Stimulated activated CD4-positive, alpha-beta T cell treated with anti-CD3 and anti-CD28 coated beads, Interleukin-4, amount 100 ng/mL, for 1 hour (primary cell): ENCODE measurements at regions not wholly inside any gene's neighbourhood (a gene's known extent, or its start where the extent isn't known, plus 50 kb on each side); places are given as distances from the start of the nearest gene placed in this dataset.
"Not testable (repeated sequence)": the region's sequence is repeated elsewhere in the genome, so short reads cannot be mapped to it uniquely, and the experiment has no call there.

Experiments
- DNase-seq: peaks from one replicate; pipeline ENCODE4 v3.0.0-alpha.2; 2020

DNA sequence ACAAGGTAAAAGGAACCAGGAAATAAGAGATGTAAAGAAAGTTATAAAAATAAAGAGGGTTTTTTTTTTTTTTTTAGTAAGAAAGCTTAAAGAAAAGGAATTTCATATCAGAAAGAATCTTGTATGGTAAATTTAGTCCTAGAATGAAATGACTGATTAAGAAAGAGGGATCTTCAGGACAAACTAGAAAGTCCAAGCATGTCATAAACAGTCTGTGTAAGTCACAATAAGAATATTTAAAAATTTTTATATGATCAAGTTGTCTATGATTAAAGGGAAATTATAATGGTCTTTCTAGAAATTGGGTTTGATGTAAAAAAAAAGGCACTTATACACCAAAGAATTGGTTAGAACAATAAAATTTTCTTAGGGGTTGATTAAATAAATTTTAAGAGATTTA lies 289.5 kb downstream of the XPNPEP1 start:
- DNase-seq = no peak

DNA sequence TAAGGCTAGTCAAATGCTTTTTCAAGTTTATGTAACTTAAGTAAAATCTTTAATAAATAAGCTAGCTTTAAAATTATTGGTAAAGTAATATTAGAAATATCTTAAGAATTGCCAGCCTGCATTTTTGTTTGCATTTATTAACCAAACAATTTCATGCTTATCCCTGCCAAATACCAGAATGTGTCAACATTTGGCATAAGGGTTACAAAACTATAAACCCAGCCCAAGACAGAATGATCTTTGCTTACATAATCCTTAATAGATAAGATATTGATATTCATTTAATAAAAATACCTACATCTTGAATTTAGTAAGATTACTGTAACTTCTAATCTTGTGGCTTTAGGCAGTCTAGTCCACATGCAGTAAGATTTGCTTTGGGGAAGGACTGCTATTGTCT lies 290.3 kb downstream of the XPNPEP1 start:
- not testable (repeated sequence) for DNase-seq

DNA sequence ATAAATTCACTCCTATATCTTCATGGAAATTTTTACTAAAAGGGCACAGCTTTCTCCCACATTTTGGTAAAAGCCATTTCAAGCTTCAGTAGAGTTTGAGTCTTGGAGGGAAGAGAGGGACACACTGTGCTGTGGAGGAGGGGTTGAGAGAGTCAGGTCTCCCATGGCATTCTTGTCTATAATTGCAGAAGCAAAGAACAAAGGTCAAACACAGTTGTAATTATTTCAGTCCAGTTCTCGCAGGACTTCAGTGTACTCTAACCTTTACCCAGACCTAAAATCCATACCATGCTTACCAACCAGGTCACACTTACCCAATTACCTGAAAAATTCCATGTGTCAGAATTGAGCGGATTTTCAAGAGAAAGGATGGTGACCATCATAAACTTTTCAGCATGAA lies 298.4 kb downstream of the XPNPEP1 start:
- DNase-seq = no peak

DNA sequence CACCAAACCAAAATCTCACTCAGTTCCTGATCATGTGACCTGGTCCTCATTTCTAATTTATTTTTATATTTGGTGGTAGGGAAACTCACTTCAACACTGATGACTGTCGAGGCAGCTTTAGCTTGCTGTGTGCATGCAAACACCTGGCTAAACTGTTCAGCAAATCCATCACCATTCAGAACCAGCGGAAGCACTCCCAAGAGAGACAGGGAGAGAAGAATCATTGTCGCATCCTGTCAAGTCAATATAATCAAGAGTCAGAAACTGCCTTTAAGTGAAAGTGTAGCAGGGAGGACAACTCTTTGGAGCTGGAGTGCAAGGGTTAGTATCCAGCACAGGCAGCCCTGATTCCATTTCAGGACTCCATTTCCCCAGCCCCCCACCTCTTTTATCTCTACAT lies 300.7 kb downstream of the XPNPEP1 start:
- DNase-seq = no peak

DNA sequence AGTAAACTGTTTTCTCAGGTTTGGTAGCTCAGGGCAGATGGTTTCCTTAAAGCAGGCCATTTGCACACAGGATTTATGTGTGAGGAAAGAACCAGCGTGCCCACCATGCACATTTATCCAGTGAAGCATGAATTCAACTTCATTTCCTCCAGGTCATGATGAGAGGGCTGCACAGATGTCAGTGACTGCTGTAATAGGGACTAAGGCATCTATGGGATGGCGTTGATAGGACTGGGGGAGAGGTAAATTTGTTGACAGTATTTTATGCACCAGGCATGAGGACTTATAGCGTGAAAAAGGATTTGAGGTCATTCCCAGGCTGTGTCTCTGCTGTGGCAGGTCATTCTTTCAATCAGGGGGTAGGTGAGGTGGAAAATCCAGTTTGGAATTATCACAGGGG lies 302.9 kb downstream of the XPNPEP1 start:
- DNase-seq = no peak

DNA sequence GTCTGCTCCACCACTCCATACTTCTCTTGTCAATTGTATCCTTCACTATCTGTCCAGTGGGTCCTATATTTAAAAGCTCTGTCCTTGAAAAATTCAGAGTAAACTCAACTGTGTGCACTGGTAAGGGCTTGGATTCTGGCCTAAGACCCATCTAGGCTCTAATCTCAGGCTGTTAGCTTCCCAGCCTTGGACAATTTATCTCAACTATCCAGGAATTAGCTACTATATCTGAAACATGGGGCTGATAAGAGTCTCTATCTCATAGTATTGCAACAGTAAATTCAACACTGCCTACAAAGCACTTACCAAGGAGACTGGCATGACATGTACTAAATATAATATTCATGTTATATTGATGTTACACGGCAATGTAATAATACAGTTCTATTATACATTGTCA lies 303.4 kb downstream of the XPNPEP1 start:
- no peak for DNase-seq

DNA sequence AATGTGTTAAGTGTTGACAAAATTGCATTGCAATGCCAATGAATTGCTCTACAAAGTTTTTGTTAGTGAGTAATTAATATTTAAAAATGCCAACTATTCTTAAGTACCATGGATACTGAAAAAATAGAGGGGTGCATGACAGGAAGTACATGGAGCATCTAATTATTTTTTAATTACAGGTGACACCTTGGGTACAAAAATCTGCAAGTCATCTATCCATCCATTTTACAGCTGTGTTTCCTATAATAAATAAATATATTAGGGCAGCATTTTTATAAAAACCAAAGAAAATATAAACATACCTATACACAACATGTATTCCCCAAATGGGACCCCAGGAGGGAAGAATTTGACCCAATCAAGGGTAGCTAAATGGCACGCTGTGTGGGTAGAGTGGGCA lies 304.6 kb downstream of the XPNPEP1 start:
- DNase-seq = no peak

DNA sequence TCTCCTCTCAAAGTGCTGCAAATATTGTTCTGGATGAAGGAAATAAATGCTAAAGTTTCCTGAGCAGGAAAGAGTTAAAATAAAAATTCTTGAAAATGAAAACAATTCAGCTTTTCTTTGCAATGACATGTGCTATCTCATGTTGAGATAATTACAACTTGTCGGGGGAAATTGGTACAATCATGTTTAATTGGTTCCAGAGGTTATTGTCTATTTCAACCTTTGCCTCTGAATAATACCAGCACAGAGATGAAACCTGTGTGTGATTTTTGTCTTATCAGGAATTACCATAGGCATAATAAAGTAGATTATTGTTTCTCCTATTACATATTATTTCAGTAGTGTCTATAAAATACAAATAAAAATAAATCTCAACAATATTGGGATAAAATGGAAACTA lies 305.0 kb downstream of the XPNPEP1 start:
- no peak for DNase-seq

DNA sequence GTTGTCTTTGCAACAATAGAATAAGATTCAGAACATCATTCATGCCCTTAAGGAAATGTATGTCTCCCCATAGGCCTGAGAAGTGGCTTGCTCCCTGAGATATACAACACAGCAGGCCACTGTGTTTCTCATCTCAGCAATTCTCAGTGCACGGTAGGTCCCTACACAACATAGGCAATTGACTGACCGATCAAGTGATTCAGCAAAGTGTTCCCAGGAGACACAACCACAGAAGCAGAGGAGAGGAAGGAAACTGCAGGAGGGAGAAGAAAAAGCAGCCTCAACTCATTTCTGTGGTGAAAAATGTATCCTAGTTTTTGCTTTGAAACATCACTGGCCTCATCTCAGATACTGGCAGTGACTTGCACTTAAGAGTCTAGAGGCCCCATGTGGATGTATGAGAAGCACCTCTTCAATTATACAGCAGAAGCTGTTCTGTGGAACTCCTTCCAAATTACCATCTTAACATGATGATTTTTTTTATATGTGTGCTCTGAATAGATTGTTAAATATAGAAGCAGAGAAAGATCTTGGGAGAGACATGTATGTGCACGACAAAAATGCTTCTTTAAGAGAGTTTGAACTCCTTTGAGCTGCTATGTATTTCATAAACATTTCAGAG lies 306.8 kb downstream of the XPNPEP1 start:
- no peak for DNase-seq

DNA sequence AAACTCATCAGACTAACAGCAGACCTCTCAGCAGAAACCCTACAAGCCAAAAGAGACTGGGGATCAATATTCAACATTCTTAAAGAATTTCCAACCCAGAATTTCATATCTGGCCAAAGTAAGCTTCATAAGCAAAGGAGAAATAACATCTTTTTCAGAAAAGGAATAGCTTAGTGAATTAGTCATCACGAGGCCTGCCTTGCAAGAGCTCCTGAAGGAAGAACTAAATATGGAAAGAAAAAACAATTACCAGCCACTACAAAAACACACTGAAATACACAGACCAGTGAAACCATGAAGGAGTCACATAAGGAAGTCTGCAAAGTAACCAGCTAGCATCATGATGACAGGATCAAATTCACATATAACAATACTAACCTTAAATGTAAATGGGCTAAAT lies 328.0 kb downstream of the XPNPEP1 start:
- not testable (repeated sequence) for DNase-seq

DNA sequence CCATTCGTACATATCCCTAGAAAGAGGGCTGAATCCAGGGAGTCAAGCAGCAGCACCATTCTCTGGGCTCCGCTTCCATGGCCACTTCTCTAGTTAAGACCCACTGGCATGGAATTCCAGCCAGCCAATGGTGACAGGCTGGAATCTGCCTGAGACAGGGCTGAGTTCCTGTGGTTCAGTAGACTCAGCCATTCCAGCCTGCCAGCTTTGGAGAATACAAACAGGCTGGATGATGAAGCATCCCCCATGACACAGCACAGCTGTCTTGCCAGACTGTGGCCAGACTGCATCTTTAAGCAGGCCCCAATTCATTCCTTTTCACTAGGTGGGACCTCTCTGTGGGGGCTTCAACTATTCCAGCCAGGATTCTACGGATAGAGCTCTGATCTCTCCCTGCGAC lies 329.6 kb downstream of the XPNPEP1 start:
- DNase-seq = no peak

DNA sequence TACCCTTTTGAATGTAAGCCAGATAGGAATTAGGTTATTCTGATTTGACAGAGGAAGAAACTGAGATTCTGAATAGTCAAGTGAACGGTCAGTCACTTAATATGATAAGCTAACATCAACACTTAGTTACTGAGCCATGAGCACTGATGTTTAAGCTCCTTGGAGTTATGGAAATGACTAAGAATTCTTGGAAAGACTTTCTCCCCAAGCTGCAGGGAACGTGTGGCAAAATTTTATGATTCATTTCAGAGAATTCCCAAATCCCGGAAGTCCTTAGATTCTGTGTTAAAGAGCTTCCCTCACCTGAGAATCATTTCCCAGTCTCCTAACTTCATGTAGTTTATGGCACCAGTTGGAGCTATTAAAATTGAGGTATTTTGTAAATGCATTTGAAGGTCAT lies 330.9 kb downstream of the XPNPEP1 start:
- no peak for DNase-seq

DNA sequence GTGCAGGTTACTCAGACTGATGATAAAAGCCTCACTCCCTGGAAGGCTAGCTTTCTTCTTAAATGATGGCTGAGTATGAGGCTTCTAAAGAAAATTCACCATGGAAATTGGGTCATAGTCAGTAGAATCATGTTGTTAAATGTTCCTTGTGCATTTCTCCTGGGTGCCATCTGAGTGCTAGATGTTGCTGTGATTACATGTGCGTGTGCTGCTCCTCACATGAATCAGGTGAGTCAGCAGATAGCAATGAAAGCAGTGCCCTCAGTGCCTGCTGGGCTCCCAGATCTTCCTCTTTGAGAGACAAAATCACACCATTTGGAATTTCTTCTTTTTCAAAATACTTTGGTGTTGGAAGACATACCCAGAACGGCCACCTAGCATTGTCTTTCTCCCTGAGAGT lies 331.7 kb downstream of the XPNPEP1 start:
- no peak for DNase-seq

DNA sequence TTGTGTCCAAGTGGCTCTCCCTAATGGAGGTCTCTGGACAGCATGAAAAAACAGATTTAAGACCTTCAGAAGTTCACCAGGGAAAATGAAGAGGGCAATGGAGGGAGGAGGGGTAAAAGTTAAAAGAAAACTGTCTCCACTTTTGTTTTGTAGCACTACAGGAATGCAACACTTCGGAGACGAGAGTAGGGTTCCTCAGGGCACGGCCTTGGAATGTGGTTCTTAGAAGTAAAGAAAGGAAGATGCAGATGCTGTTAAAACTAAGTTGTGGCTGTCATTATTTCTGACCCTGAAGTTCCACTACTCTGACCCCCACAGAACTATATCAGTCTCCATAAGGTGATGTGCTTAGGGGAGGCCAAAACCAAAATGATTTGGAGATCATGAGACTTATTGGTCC lies 335.1 kb downstream of the XPNPEP1 start:
- DNase-seq = no peak

DNA sequence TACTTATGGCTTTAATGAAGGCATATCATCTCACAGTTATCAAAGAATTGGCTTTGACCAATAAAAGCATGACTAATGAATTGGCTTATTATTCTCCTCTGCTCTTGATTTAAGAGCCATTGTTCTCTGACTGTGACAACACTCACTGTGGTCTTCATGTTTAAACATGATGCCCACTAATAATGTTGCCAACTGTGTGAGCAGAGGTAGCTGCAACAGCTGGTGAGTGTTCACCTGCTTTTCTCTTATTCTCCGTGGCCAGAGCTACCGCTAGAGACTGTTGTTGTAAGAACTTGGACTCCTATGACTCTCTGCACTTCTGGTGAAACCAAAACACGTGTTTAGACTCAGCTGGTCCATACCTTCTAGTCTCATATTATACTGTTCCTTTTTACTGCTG lies 335.9 kb downstream of the XPNPEP1 start:
- DNase-seq = no peak

DNA sequence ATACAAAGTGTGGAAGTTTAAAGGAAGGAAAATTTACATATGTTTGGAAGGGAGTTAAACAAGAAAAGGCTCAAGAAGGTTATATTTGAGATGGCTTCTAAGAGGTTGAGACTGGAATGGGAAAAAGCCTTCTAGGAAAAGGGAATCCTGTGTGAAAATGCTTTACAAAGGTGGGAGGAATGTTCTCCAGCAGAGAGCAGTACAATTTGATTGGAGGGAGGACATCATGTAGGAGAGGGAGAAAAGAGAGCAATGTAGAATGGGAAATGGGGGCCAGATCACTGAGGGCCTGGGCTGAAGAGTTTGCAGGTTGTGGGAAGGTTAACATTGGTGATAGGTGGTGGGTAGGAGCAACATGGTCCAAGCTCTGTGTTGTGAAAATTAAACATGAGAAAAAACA lies 366.9 kb downstream of the XPNPEP1 start:
- no peak for DNase-seq

DNA sequence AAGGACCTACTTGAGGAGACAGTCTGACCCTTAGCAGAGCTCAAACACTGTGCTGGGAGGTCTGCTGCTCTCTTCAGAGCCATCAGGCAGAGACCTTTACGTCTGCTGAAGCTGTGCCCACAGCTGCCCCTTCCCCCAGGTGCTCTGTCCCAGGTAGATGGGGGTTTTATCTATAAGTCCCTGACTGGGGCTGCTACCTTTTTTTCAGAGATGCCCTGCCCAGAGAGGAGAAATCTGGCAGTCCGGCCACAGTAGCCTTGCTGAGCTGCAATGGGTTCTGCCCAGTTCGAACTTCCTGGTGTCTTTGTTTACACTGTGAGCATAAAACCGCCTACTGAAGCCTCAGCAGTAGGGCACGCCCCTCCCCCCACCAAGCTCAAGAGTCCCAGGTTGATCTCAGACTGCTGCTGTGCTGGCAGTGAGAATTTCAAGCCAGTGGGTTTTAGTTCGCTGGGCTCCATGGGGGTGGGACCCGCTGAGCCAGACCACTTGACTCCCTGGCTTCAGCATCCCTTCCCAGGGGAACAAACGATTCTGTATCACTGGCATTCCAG lies 381.2 kb downstream of the XPNPEP1 start:
- DNase-seq = not testable (repeated sequence)

DNA sequence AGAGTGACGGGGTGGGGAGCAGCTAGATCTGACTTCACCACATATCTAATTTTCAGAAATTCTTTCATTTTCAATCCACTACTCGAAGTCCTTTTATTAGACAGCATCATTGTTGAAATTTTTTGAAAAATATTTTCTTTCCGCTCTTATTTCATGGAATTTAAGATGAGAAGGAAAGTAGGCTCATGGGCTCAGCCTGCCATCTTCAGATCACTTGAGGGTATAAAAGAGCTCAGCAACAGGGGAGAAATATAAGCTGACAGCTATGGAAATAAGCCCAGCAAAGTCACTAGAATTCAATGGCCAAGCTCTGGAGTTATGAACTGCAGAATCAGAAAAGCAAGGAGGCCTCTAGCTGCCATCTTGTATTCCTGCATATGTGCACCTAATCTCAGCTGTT lies 389.1 kb downstream of the XPNPEP1 start:
- no peak for DNase-seq

DNA sequence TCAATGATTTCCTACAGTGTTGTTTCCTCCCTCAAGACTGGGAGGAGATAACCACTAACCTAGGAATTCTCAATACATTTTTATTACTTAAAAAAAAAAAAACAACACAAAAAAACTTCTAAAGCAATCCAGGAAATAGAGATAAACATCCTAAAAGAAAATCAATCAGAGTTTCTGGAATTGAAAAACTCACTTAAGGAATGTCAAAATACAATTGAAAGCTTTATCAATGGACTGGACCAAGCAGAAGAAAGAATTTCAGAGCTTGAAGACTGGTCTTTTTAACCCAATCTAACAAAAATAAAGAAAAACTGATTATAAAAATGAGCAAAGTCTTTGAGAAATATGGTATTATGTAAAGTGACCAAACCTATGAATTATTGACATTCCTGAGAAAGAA lies 394.1 kb downstream of the XPNPEP1 start:
- no peak for DNase-seq

DNA sequence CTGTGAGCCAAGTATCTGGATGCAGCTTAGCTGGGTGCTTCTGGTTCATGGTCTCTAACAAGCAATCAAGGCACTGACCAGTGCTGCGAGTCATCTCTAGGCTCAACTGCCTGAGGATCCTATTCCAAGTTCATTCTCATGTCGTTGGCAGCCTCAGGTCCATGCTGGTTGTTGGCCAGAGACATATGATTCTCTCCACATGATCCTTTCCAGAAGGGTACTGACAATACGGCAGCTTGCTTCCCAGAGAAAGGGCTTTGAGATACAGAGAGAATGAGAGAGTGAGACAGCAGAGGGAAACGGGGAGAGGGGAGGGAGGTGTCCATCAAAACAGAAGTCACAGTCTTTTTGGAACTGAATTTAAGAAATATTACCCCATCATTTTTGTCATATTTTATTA lies 405.6 kb downstream of the XPNPEP1 start:
- DNase-seq = no peak

DNA sequence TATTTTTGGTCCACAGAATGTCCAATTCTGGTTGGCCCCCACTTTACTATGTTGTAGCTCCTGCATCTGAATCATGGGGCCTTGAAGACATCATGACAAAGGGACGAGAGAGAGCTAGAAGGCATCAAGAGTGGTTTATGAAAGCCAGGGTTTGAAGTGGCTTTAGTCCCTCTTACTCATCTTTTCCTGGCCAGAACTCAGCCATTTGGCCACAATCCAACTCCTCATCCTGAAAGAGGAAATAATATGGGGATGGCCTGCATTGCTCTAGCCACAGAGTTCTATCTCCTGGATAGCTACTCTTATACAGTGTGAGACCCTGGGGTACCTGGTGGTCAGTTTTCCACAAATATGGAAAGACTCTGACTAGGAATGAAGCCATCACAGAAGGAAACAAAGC lies 418.9 kb downstream of the XPNPEP1 start:
- DNase-seq = no peak

DNA sequence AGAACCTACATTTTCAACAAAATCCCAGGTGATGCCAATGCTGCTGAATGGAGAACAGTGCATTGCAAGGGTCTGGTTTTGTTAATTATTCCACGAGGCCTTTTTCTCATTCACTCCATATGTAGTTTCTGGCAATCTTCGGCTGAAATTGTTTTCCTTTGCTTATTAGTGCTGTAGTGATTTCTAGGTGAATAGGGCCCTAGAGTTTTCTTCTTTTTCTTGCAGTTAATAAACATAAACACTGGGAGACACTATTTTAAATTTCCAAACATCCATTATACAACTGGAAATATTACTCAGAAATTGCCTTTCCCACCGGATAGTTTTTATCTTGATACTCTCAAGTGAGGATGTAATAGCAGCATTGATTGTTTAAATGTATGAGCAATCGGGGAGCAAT lies 435.6 kb downstream of the XPNPEP1 start:
- no peak for DNase-seq

DNA sequence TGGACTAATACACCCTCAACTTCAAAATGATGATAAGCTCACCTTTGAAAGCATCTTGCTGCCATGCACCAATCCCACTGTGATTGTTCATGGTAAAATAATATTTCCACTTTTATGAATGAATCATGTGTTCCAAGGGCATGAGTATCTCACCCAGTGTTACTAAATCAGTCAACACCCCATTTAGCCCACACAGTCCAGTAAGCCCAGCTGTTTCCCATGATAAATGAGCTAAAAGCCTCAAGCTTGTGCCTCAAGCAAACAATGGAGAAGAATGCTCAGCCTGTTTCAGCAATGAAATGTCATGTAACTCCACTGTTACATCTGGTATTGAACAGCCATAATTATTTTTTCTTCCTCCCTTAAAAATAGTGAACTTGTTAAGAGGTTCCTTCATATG lies 442.5 kb downstream of the XPNPEP1 start:
- DNase-seq = no peak

DNA sequence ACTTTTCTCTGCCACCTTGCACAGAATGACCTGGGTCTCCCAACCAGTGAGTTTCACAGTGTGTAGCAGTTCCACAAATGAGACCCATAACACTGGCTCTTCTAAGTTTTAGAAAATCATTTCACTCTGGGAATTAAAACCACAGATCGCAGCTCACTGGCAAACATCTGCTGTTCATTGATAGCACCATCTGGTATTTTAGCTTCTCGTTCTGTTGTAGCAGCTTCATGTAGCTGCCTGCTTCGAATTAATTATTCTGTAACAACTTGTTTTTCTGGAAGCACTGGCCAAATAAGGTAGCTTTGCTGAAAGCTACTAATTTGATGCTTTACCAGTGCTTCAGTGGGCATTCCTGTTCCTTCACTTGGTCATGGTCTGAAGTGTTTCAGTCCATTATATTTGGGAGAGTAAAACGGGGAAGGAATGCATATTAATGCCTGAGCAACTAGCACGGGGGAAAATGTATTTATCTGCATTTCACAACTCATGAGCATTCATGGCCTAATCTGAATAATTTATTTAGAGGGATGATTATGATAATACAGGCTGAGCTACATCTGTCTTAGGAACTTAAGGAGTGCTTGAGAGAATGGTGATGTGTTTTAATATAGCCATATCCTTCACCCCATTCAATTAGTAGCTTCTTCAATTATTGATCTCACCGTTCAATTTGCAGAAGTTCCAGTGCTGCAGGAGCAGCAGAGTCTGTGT lies 447.4 kb downstream of the XPNPEP1 start:
- DNase-seq = no peak

DNA sequence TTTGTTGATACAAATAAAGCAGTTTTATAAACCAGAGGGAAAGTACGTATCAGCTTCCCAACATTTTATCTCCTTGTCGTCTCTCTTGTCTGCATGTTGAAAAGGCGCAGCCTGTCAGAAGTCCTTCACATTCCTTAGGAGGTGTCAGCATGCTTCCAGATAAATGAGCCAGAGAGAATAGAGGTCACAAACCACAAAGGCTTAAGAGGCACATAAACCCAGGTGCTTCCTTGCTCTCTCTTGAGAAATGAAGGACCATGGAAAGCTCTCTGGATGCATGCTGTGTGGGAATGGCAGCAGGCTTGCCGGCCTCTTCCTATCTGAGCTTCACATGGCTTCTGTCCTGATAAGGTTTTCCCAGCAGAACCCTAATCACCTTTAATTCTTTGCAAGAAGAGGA lies 448.5 kb downstream of the XPNPEP1 start:
- no peak for DNase-seq
